ENCODE measurements at regions not wholly inside any gene's neighbourhood (a gene's known extent, or its start where the extent isn't known, plus 50 kb on each side); places are given as distances from the start of the nearest gene placed in this dataset.

- no peaks in the 10 kb centered on the region for H3K36me3 ChIP-seq (ENCODE audit: control insufficient read depth in 4 of 4, insufficient read depth in 4 of 4, low read length in 4 of 4)
- peaks cover 0 to 1% (median 0%) of the 10 kb centered on the region in 4 donors for H3K9me3 ChIP-seq (ENCODE audit: control insufficient read depth in 4 of 4, insufficient read depth in 3 of 4, low read length in 3 of 4)
- no peak overlapping the region for H3K27ac ChIP-seq (ENCODE audit: low read depth in 1 of 2, low read length in 1 of 2)
- DNase-seq (no peak), ATAC-seq (ENCODE audit: insufficient read depth, low FRiP score) (no peak)
- no peak for TF ChIP-seq CTCF (IDR thresholded peaks at IDR 0.05; ENCODE audit: control extremely low read depth, extremely low read depth)
- H3K4me3 ChIP-seq: no peak overlapping the region
- no peaks in the 10 kb centered on the region for H3K27me3 ChIP-seq (ENCODE audit: control insufficient read depth in 3 of 3, insufficient read depth in 3 of 3, low read length in 2 of 3)
- 86 to 95% methylated on average over 1 of the region's 1 CpG for WGBS, 2 donors
- H3K4me1 ChIP-seq (ENCODE audit: control insufficient read depth in 5 of 5, insufficient read depth in 5 of 5, low read length in 5 of 5): no peaks in the 10 kb centered on the region
- no peak overlapping the region for H3K9ac ChIP-seq (ENCODE audit: insufficient read depth in 1 of 2, low read length in 2 of 2)
Observed at GRCh38 chr12:14201291-14201690, 164.2 kb upstream of the ATF7IP start.

- H3K36me3 ChIP-seq (ENCODE audit: control insufficient read depth in 4 of 4, insufficient read depth in 4 of 4, low read length in 4 of 4): no peaks in the 10 kb centered on the region
- 56 to 69% methylated on average over 4 of the region's 4 CpGs for WGBS, 2 donors
- ATAC-seq (ENCODE audit: insufficient read depth, low FRiP score): no peak
- H3K4me1 ChIP-seq (ENCODE audit: control insufficient read depth in 5 of 5, insufficient read depth in 5 of 5, low read length in 5 of 5): peaks cover 0 to 6% (median 3%) of the 10 kb centered on the region in 5 donors
- peak; percentile 27 to 79 (median 63) for DNase-seq
- H3K9me3 ChIP-seq (ENCODE audit: control insufficient read depth in 4 of 4, insufficient read depth in 3 of 4, low read length in 3 of 4): no peaks in the 10 kb centered on the region
- TF ChIP-seq CTCF (IDR thresholded peaks at IDR 0.05; ENCODE audit: control extremely low read depth, extremely low read depth): no peak
- no peak overlapping the region for H3K27ac ChIP-seq (ENCODE audit: low read depth in 1 of 2, low read length in 1 of 2)
- no peaks in the 10 kb centered on the region for H3K27me3 ChIP-seq (ENCODE audit: control insufficient read depth in 3 of 3, insufficient read depth in 3 of 3, low read length in 2 of 3)
- no peak overlapping the region for H3K4me3 ChIP-seq
- H3K9ac ChIP-seq (ENCODE audit: insufficient read depth in 1 of 2, low read length in 2 of 2): no peak overlapping the region
Observed at GRCh38 chr12:14207905-14208551, 157.5 kb upstream of the ATF7IP start.

- H3K4me3 ChIP-seq: no peak overlapping the region
- DNase-seq: no peak
- no peak for ATAC-seq (ENCODE audit: insufficient read depth, low FRiP score)
- TF ChIP-seq CTCF (IDR thresholded peaks at IDR 0.05; ENCODE audit: control extremely low read depth, extremely low read depth): no peak
- no peak overlapping the region for H3K9ac ChIP-seq (ENCODE audit: insufficient read depth in 1 of 2, low read length in 2 of 2)
- H3K27me3 ChIP-seq (ENCODE audit: control insufficient read depth in 3 of 3, insufficient read depth in 3 of 3, low read length in 2 of 3): no peaks in the 10 kb centered on the region
- no peaks in the 10 kb centered on the region for H3K36me3 ChIP-seq (ENCODE audit: control insufficient read depth in 4 of 4, insufficient read depth in 4 of 4, low read length in 4 of 4)
- no peak overlapping the region for H3K27ac ChIP-seq (ENCODE audit: low read depth in 1 of 2, low read length in 1 of 2)
- 43 to 69% methylated on average over 3 of the region's 3 CpGs for WGBS, 2 donors
- peaks cover 0 to 6% (median 3%) of the 10 kb centered on the region in 5 donors for H3K4me1 ChIP-seq (ENCODE audit: control insufficient read depth in 5 of 5, insufficient read depth in 5 of 5, low read length in 5 of 5)
- H3K9me3 ChIP-seq (ENCODE audit: control insufficient read depth in 4 of 4, insufficient read depth in 3 of 4, low read length in 3 of 4): no peaks in the 10 kb centered on the region
Observed at GRCh38 chr12:14211947-14212387, 153.5 kb upstream of the ATF7IP start.

- no peak for DNase-seq
- no peak overlapping the region for H3K9ac ChIP-seq (ENCODE audit: insufficient read depth in 1 of 2, low read length in 2 of 2)
- no peaks in the 10 kb centered on the region for H3K36me3 ChIP-seq (ENCODE audit: control insufficient read depth in 4 of 4, insufficient read depth in 4 of 4, low read length in 4 of 4)
- no peaks in the 10 kb centered on the region for H3K27me3 ChIP-seq (ENCODE audit: control insufficient read depth in 3 of 3, insufficient read depth in 3 of 3, low read length in 2 of 3)
- no peak overlapping the region for H3K4me3 ChIP-seq
- TF ChIP-seq CTCF (IDR thresholded peaks at IDR 0.05; ENCODE audit: control extremely low read depth, extremely low read depth): no peak
- H3K4me1 ChIP-seq (ENCODE audit: control insufficient read depth in 5 of 5, insufficient read depth in 5 of 5, low read length in 5 of 5): peaks cover 0 to 6% (median 1%) of the 10 kb centered on the region in 5 donors
- H3K9me3 ChIP-seq (ENCODE audit: control insufficient read depth in 4 of 4, insufficient read depth in 3 of 4, low read length in 3 of 4): no peaks in the 10 kb centered on the region
- no peak overlapping the region for H3K27ac ChIP-seq (ENCODE audit: low read depth in 1 of 2, low read length in 1 of 2)
- no peak for ATAC-seq (ENCODE audit: insufficient read depth, low FRiP score)
- WGBS, 2 donors: 83 to 93% methylated on average over 1 of the region's 1 CpG
Observed at GRCh38 chr12:14213542-14213941, 151.9 kb upstream of the ATF7IP start.

Data from lung (tissue), 11 donors.